Tibial artery (tissue), 4 donors: ENCODE measurements at regions not wholly inside any gene's neighbourhood (a gene's known extent, or its start where the extent isn't known, plus 50 kb on each side); places are given as distances from the start of the nearest gene placed in this dataset.

Source experiments
- DNase-seq, 2 donors: peaks; one replicate each; pipeline ENCODE4 v3.0.0-alpha.2; 2019
- H3K27ac ChIP-seq, 2 donors: fragments of 200-600 bp; sonication (generic) in 1 of 2; 1 replicate in 1 of 2; 2 replicates in 1 of 2; pipeline ENCODE4 v1.5.1; 2018 to 2019; ENCODE audit warnings: mild to moderate bottlenecking in 1 of 2
- H3K27me3 ChIP-seq, 2 donors: fragments of 200-600 bp; sonication (generic) in 1 of 2; one replicate each; pipeline versions ENCODE4 v1.5.1 to v1.6.0; 2016 to 2019
- H3K36me3 ChIP-seq, 3 donors: fragments of 200-600 bp; sonication (generic) in 2 of 3; one replicate each; pipeline ENCODE4 v1.5.1; 2016 to 2019; ENCODE audit warnings: mild to moderate bottlenecking in 2 of 3
- H3K4me1 ChIP-seq, 4 donors: fragments of 200-600 bp; sonication (generic) in 2 of 4; 1 replicate in 3 of 4; 2 replicates in 1 of 4; pipeline ENCODE4 v1.5.1; 2016 to 2019
- H3K4me3 ChIP-seq, 2 donors: fragments of 200-600 bp; sonication (generic) in 1 of 2; 1 replicate in 1 of 2; 2 replicates in 1 of 2; pipeline ENCODE4 v1.5.1; 2018 to 2019; ENCODE audit warnings: mild to moderate bottlenecking in 2 of 2
- H3K9me3 ChIP-seq, 3 donors: fragments of 200-600 bp; sonication (generic) in 1 of 3; one replicate each; pipeline ENCODE4 v1.5.1; 2016 to 2019
- CTCF ChIP-seq, 2 experiments: fragments of 200-600 bp in 1 of 2; fragments of 450-650 bp in 1 of 2; IDR thresholded peaks; one replicate each; pipeline ENCODE4 v1.5.1; 2017 to 2019; ENCODE audit warnings: antibody characterized with exemption in 2 of 2, mild to moderate bottlenecking in 1 of 2, moderate library complexity in 1 of 2
- intact Hi-C: fragments of 100-400 bp; cut with DNase I; formaldehyde crosslinking; loops from one replicate; pipeline ENCODE4 v1.15.0; 2023; ENCODE audit warnings: low total_unique reads

GRCh38 chr12:68102731-68103130 lies 56.8 kb downstream of the IFNG start:
- H3K4me1 ChIP-seq = no peaks in the 10 kb centered on the region
- no peak for DNase-seq
- H3K9me3 ChIP-seq = no peaks in the 10 kb centered on the region
- intact Hi-C loops = no loop called here
- H3K27ac ChIP-seq = no peak overlapping the region
- H3K36me3 ChIP-seq = no peaks in the 10 kb centered on the region
- H3K4me3 ChIP-seq = no peak overlapping the region
- TF ChIP-seq CTCF (IDR thresholded peaks at IDR 0.05) = no peak
- no peaks in the 10 kb centered on the region for H3K27me3 ChIP-seq

GRCh38 chr12:68102163-68102562 lies 57.4 kb downstream of the IFNG start:
- no peak for TF ChIP-seq CTCF (IDR thresholded peaks at IDR 0.05)
- Histone ChIP-seq H3K9me3 (no peaks in the 10 kb centered on the region), H3K36me3 (no peaks in the 10 kb centered on the region), H3K4me1 (no peaks in the 10 kb centered on the region), H3K27me3 (no peaks in the 10 kb centered on the region), H3K4me3 (no peak overlapping the region), H3K27ac (no peak overlapping the region)
- intact Hi-C loops = no loop called here
- no peak for DNase-seq

- TF ChIP-seq CTCF (IDR thresholded peaks at IDR 0.05) = no peak
Measured at GRCh38 chr12:68100241-68100640, 59.3 kb downstream of the IFNG start.

GRCh38 chr12:68098939-68099338 lies 60.6 kb downstream of the IFNG start:
- intact Hi-C loops = no loop called here
- H3K4me3 ChIP-seq = no peak overlapping the region
- H3K27me3 ChIP-seq = no peaks in the 10 kb centered on the region
- no peak for TF ChIP-seq CTCF (IDR thresholded peaks at IDR 0.05)
- H3K36me3 ChIP-seq = no peaks in the 10 kb centered on the region
- H3K9me3 ChIP-seq = no peaks in the 10 kb centered on the region
- H3K27ac ChIP-seq = no peak overlapping the region
- no peak for DNase-seq
- no peaks in the 10 kb centered on the region for H3K4me1 ChIP-seq

More at GRCh38 chr12:68100241-68100640, 59.3 kb downstream of the IFNG start:
- intact Hi-C loops = no loop called here
- H3K9me3 ChIP-seq = no peaks in the 10 kb centered on the region
- no peaks in the 10 kb centered on the region for H3K36me3 ChIP-seq
- H3K27ac ChIP-seq = no peak overlapping the region
- H3K4me3 ChIP-seq = no peak overlapping the region
- no peak for DNase-seq
- H3K27me3 ChIP-seq = no peaks in the 10 kb centered on the region
- no peaks in the 10 kb centered on the region for H3K4me1 ChIP-seq

GRCh38 chr12:68097386-68097785 lies 62.2 kb downstream of the IFNG start:
- Histone ChIP-seq H3K36me3 (no peaks in the 10 kb centered on the region), H3K27ac (no peak overlapping the region), H3K27me3 (no peaks in the 10 kb centered on the region), H3K9me3 (no peaks in the 10 kb centered on the region), H3K4me1 (no peaks in the 10 kb centered on the region), H3K4me3 (no peak overlapping the region)
- no peak for DNase-seq
- intact Hi-C loops = no loop called here
- TF ChIP-seq CTCF (IDR thresholded peaks at IDR 0.05) = no peak
